COLO668 (cell line): ENCODE measurements at regions not wholly inside any gene's neighbourhood (a gene's known extent, or its start where the extent isn't known, plus 50 kb on each side); places are given as distances from the start of the nearest gene placed in this dataset.
"Not testable (repeated sequence)": the region's sequence is repeated elsewhere in the genome, so short reads cannot be mapped to it uniquely, and the experiment has no call there.

Source experiments
- DNase-seq: peaks from one replicate; lab custom pipeline; 2025; ENCODE audit not compliant: unreplicated experiment; lab: John Stamatoyannopoulos, UW

GRCh38 chr2:15681089-15681885 is 89.6 kb downstream of the DDX1 start:
- no peak for DNase-seq

- no peak for DNase-seq
Measured at GRCh38 chr2:15682354-15682753, 90.7 kb downstream of the DDX1 start.

GRCh38 chr2:15684161-15685039 is 92.7 kb downstream of the DDX1 start:
- DNase-seq = no peak

GRCh38 chr2:15685143-15685542 is 93.5 kb downstream of the DDX1 start:
- no peak for DNase-seq

GRCh38 chr2:15686643-15687042 is 95.0 kb downstream of the DDX1 start:
- DNase-seq = no peak

- DNase-seq = no peak
Measured at GRCh38 chr2:15687243-15687642, 95.6 kb downstream of the DDX1 start.

GRCh38 chr2:15687720-15688119 is 96.1 kb downstream of the DDX1 start:
- no peak for DNase-seq

GRCh38 chr2:15688924-15689568 is 97.4 kb downstream of the DDX1 start:
- DNase-seq = no peak

- no peak for DNase-seq
Measured at GRCh38 chr2:15689654-15690053, 98.0 kb downstream of the DDX1 start.

- no peak for DNase-seq
Measured at GRCh38 chr2:15691586-15692310, 100.1 kb downstream of the DDX1 start.

GRCh38 chr2:15692551-15693377 is 101.1 kb downstream of the DDX1 start:
- DNase-seq = no peak

GRCh38 chr2:15693382-15693781 is 101.7 kb downstream of the DDX1 start:
- no peak for DNase-seq

- no peak for DNase-seq
Measured at GRCh38 chr2:15693926-15694588, 102.4 kb downstream of the DDX1 start.

GRCh38 chr2:15694589-15694986 is 102.9 kb downstream of the DDX1 start:
- DNase-seq = no peak

GRCh38 chr2:15695582-15696330 is 104.1 kb downstream of the DDX1 start:
- DNase-seq = no peak

- DNase-seq = not testable (repeated sequence)
Measured at GRCh38 chr2:15696606-15697170, 105.0 kb downstream of the DDX1 start.

- no peak for DNase-seq
Measured at GRCh38 chr2:15700131-15700530, 108.5 kb downstream of the DDX1 start.

GRCh38 chr2:15700599-15701340 is 109.1 kb downstream of the DDX1 start:
- DNase-seq = no peak
